ENCODE measurements at regions not wholly inside any gene's neighbourhood (a gene's known extent, or its start where the extent isn't known, plus 50 kb on each side); places are given as distances from the start of the nearest gene placed in this dataset.
"Not testable (repeated sequence)": the region's sequence is repeated elsewhere in the genome, so short reads cannot be mapped to it uniquely, and the experiment has no call there.

DNA sequence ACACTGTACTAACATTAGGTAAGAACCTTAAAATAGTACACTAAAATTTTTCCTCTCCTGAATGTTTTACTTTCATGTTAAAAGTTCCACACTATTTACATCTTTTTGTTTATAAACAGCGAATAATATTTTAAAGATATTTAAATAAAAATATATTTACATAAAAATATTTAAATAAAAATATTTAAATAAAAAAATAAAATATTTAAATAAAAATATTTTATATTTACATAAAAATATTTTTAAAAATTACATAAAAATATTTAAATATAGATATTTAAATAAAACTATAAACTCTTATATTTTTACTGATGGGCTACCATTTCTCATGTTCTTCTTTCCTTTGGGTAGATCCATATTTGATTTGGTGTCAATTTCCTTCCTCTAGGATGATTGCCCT lies 619.0 kb downstream of the ANKRD7 start:
- no peak for DNase-seq

DNA sequence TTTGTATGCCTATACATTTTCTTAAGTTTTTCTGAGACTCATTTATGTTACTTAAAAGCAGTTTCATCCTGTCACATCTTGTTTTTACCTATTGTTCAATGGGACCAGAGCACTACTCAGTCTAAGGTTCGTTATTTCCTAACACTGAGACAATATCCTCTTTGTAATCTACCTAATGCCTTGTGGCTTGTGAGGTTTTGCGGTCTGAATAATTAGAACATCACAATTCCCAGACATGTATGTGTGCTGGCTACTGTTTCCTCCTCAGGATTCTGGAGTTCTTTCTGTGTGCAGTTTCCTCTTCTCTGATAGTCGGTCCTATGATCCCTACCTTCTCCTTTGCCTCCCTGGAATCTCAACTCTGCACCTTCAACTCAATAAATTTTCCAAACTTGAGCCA lies 620.2 kb downstream of the ANKRD7 start:
- no peak for DNase-seq

DNA sequence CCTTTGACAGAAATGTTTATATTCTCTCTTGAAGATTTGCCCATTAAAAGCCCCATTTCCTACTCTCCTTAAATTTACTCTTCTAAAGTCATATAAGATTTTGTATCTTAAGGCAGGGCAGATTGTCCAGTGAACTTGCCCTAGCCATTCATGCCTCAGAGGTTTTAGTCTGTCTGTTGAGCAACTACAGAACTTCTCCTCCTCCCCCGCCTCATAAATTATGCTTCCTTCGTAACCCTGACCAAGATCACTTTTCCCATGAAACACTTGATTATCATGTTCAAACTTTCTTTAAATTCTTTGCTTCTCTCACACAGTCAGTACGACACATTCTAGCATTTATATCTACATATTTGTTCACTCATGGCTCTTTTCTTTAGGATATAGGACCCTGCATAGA lies 621.3 kb downstream of the ANKRD7 start:
- no peak for DNase-seq

DNA sequence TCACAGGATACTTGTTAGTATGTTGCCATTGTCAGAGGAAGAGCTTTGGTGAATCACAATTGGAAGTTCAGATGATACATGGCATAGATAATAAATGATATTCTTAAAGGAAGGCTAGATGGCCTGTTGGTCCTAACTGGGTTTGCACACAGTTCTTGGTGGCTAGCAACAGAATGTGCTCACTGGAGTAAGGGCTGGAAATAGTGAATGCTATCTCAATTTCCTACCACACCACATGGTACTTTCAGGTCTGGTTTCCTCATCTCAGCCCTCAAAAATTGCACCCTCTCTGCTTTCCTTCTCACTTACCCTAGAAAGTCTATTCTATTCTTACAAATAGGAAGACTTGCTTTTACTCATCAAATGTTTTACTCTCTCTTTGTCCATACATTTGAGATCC lies 622.5 kb downstream of the ANKRD7 start:
- DNase-seq, result no peak

DNA sequence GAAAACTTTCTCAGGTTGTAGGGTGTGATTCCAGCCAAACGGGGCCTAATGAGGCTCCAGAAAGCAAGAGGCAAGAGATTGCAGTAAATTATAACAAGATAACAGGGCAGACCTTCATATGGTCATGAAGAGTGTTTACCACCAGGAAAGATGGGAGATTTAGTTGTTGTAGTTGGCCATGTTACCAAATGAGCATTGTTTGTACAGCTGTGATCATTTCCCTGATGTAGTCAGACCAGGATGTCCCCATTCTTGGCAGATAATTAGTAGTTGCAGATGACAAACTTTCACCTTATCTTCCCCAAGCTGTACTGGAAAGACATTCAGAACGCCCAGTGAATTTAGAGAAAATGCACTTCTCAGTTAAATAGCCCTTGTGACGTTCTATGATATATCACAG lies 630.8 kb downstream of the ANKRD7 start:
- DNase-seq, result no peak

DNA sequence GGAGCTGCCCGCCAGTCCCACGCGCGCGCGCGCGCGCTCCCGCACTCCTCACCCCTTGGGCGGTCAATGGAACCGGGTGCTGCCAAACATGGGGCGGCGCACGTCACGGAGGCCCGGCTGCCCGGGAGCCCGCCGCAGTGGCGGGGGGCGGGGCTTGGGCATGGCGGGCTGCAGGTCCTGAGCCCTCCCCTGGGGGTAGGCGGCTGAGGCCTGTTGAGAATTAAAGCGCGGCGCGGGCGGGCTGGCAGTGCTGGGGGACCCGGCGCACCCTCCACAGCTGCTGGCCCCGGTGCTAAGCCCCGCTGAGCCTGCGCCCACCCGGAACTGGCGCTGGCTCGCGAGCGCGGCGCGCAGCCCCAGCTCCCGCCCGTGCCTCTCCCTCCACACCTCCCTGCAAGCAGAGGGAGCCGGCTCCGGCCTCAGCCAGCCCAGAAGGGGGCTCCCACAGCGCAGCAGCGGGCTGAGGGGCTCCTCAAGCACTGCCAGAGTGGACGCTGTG lies 634.2 kb downstream of the ANKRD7 start:
- no peak for DNase-seq

DNA sequence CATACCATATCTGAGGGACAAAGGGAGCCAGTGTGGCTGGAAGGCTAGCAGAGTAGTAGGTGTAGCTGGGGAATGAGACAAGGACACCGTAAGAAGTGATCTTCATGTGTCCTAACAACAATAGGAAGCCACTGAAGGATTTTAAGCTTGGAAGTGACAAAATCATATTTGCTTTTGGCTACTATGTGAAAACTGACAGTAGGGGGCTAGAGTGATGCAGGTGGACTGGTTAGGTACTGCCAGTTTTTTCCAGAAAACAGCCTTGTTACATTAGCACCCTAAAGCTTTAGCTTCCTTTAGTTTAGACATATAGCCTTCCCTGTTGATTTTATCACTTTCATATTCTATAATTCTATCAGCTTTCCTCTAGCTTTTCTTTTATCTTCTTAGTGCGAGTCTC lies 637.1 kb downstream of the ANKRD7 start:
- DNase-seq, result no peak

DNA sequence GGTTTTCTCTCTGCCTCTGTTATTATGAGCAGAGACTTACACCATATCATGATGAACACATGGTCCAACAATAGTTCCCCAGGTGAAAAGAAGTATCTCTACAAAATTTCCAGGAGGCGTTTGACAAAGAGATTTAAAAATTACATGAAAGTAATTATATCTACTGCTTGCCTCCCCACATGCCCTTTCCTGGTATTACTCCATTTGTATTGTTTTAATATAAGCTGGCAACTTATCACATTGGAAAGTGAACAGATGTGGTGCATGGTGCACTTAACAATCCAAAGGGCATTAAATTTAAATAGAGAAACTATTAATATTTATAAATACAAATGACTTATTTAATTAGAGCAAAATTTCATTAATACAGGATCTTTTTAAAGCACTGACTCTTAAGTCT lies 638.2 kb downstream of the ANKRD7 start:
- DNase-seq, result no peak

DNA sequence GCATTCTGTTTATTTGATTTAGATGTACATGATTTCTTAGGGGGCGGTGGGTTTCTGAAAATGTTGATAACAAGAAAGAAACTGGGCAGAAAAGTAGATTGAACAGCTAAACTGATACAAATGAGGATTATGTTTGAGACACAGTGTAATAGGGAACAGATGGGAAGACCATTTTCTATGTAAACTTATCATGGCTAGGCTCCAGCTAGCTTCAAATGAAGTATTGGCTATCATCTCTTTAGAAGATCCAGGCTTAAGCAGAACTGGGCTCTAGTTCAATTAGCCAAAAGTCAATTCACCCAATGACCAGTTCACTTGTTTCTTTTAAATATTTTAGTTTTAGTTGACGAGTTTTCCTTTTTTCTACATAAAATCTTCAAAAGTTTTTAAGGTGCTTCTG lies 639.5 kb downstream of the ANKRD7 start:
- no peak for DNase-seq

DNA sequence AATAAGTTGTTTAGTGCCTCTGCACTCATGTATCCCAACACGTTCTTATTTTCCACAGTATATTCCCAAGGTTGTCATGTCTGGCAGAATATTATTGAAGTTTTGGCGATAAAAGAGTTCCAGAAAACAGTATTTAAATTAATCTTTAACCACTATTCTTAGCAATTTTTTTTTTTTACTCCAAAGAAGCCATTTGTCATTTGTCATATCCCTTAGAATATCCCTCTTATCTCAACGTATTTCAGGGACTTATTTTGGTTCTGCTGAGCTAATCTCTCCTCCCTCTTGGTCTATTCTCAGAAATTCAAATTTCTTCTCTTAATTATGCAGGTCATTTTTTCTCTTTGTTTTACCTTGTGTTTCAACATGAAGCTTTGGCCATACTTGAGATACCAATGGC lies 643.4 kb downstream of the ANKRD7 start:
- no peak for DNase-seq

DNA sequence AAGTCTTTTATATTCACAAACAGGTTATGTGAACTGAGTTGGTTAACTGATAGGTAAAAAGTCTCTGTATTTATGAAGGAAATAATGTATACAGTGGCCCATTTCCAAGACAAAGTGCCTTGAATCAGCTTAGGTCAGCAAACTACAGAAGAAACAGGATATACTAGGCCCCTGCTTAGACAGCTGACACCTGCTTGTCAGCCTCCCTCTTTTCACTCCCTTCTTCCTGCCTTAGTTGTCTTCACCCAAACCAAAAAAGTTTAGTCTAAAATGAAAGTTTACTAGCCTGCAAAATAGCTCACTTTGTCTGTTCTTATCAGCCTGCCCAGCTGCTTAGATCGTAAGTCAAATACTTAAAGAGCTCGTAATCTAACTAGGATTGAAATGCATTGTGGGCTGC lies 644.6 kb downstream of the ANKRD7 start:
- not testable (repeated sequence) for DNase-seq

DNA sequence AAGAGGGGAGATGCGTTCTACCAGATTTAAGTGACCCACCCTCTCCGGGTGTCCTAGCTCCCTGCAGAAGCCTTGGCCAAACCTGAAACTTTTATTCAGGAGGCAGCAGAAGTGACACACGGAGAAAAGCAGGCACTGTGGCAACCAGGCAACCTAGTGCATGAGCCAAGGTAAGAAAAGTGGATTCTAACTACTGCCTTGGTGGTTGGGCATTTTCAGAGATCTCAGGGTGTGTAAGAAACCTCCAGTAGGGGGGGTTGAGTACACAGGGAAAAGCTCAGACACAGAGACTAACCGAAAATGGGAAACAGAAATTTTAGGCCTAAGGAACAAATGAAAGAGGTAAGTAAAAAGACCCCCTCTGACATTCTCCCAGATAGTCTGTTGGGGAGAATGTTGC lies 645.7 kb downstream of the ANKRD7 start:
- DNase-seq, result no peak

DNA sequence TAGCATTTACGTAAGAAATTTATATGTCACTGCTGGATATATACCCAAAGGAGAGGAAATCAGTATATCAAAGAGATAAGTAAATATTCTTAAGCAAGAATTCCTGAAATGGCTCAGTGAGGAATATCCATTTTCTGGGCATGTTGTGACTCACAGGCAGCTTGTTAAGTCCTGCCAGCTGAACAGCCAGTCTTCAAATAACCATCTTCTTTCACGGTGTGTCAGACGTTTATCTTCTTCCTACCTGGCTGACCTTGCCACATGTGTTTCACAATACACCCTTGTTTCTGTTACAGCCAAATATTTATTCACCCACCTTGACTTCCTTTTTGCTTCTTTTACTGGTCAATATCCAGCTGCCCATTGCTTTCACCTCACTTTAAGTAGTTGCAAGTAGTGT lies 648.1 kb downstream of the ANKRD7 start:
- DNase-seq, result no peak

DNA sequence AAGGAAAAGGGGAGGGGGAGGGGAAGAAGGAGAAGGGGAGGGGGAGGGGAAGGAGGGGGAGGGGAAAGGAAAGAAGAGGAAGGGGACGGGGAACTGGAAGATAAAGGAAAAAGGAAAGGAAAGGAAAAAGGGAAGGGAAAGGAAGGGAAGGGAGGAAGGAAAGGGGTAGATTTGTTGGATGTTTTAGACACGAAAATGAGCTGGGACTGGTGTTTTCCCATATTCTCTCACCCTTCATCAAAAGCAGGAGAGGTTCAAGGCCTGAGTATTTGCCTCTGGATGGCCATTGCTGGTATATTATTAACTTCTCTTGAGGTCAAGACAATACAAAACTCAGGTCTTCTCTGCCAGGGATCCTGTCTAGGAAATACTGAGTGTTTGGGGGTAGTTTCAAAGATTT lies 652.7 kb downstream of the ANKRD7 start:
- DNase-seq, result no peak

DNA sequence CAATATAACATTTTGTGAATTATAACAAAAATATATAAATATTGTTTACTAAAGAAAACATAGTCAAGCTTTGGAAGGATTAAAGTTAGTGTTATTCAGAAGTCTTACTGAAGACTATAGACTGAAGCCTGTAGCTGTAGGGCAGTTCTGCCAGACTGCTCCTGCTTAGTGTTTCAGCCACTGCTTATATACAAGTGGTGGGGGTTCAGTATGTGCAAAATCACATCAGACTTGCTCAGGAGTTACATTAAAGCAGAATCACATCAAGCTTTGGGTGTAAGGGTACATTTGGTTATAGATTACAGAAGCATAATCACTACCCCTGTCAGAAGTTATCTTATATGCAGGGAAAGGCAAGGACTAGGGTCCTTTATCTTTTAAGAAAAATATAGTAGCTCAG lies 653.8 kb downstream of the ANKRD7 start:
- no peak for DNase-seq

DNA sequence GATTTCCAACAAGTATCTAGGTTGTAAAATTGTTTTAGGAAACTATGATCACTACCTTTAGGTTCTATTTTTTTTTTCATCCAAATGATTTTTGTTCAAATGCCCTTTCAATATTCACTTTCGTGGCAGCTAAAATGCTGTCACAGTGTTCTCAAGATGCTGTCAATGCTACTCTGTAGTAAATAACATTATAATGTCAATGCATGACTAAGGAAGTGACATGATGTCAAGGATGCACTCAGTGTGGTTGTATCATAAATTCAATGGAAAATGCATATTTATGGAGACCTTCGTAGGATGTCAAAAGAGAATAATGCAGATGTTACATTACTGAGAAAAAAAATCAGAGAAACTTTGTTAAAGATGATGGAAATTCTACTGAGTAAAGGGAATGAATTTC lies 673.8 kb downstream of the ANKRD7 start:
- DNase-seq, result no peak

DNA sequence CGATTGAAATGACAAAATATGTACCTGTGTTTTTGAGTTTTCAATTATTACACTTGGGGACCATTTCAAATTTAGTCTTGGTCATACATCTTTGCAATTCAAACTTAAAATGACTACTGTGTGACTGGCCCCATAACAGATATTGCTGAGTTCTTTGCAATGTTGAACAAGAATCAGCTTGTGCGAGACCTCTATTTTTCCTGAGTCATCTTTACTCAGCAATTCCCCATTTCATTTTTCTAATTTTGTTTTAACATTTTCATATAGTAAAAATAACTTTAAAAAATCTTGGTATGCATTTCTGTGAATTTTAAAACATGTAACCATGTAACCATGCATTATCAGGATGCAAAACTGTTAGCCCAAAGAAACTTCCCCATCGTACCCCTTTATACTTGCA lies 678.1 kb downstream of the ANKRD7 start:
- DNase-seq, result no peak

DNA sequence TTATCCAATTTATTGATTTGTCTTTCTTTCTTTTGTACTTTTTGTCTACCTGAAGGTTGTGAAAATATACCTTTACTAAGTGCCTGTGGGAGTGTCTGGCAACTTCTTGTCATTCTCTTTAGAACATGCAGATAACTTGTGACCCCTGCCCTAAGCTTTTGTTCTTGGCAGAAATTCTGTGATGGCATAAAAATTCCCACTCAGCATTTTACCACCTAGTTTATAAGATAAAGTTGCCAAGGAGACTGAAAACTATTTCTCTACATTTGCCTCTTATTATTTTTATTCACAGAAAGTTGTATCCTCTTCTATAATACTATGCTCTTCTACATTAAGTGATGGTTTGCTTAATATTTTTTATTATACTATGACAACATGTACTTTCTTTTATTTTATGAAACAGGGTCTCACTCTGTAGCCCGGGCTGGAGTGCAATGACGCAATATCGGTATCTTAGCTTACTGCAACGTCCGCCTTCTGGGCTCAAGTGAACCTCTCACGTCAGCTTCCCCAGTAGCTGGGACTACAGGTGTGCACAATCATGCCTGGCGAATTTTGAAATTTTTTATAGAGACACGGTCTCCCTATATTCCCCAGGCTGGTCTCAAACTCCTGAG lies 683.5 kb downstream of the ANKRD7 start:
- DNase-seq, result no peak

DNA sequence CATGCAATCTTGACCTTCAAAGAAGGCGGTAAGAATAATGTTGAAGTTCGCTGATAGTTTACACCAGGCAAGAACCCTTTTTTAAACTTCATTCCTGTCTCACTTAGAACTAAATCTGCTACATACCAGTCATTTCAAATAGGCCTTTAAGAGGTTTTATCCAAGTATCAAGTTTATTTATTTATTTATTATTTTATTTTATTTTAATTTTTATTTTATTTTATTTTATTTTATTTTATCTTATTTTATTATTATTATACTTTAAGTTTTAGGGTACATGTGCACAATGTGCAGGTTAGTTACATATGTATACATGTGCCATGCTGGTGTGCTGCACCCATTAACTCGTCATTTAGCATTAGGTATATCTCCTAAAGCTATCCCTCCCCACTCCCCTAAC lies 691.6 kb downstream of the ANKRD7 start:
- DNase-seq, result not testable (repeated sequence)

DNA sequence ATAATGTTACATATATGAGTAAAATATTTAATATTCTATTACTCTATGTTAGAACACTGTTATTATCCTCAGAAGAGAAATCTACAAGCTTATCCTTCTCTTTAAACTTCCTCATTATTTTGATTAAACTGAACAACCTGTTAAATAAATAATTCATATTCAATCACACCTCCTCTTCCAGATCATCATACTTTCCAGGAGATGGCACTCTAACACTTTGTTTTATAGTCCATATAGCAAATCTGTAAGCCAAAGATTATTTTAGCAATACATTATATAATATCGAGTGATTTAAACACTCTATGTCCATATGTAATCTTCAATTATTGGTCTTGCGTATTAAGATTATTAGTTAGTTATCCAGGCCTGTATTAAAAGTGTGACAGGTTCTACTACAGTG lies 694.1 kb downstream of the ANKRD7 start:
- DNase-seq, result no peak

DNA sequence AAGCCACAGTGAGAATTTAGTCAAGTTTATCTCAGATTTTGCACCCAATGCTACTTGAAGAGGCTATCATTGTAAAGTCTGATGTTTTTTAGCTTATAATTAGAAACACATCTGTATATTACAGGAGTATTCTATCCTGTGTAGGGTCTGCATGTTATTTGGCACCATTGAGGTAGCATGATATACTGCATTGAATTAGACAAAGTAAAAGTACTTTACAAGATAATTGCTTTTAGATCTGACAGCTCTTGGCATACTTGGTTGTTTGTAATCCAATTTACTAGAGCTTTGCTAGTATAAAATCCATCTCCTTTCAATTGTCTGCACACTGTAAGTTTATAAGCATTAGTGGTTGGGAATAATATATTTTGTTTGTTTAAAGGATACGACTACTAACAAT lies 714.3 kb downstream of the ANKRD7 start:
- no peak for DNase-seq

DNA sequence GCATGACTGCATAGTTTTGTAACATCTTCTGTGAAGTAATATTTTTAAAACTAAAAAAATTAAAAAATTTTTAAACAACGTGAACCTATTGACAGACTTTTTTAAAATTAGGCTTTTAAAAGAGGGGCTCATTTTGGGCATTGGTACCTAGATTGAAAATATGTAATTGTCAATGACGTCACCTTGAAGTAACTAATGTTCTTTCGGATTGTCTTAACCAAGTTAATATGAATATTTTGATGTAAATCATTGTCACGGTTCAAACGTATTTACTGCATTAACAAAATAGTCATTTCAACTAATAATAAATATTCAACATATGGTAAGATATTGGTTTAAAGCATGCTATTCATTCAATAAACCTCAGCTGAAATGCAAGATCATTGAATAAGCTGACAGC lies 719.8 kb downstream of the ANKRD7 start:
- no peak for DNase-seq

DNA sequence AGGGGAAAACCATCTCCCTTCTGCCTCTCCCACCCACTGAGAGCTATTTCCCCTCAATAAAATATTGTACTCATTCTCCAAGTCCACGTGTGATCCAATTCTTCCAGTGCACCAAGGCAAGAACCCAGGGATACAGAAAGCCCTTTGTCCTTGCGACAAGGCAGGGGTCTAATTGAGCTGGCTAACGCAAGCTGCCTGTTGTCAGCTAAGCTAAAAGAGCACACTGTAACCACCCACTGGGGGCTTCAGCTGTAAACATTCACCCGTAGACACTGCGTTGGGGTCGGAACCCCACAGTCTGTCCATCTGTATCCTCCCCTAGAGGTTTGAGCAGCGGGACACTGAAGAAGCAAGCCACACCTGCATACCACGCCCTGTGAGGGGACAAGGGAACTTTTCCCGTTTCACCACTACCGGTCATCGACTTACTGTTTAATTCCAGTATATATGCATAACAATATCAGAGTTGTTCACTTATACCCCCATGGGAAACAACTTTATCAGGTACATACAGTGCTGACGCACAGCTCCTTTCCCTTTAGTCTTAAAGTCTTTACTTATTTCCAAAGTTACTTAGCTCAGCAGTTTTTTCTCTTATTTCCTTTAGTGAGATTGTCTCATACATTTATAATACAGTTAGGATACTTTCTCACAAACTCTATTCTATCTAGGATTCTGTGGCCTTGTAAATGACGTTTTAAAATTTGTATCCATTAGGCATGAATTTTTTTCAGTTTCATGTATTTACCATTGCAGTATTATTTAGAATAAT lies 721.6 kb downstream of the ANKRD7 start:
- no peak for DNase-seq

DNA sequence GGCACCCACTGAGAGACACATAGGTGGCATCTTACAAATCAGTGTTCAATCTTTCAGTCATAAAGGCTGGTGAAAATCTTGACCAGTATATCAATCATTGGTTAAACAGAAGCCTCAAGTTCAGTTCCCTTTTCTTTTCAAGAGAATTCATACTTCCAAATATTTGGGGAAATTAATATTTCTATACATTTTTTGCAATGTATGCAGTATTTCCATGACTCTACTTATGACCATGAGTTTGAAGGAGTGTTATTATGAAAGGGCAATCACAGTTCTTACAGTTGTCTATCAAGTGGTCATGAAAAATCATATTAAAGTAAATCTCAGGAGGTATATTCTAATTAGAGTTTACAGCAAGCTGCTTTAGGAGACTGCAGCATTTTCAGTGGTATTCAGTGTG lies 724.0 kb downstream of the ANKRD7 start:
- no peak for DNase-seq

DNA sequence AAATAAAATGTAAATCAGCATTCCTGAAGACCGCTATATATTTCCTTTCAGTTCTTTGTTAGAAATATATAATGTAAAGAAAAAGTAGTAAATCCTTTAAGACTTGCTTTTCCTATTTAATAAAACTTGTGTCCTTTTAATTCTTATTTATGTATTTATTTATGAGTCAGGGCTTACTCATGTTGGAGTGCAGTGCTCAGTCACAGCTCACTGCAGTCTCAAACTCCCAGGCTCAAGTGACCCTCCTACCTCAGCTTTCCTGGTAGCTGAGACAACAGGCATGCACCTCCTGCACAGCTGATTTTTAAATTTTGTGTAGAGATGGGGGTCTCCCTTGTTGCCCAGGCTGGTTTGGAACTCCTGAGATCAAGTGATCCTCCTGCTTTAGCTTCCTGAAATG lies 724.5 kb downstream of the ANKRD7 start:
- no peak for DNase-seq
